ENCODE measurements at regions not wholly inside any gene's neighbourhood (a gene's known extent, or its start where the extent isn't known, plus 50 kb on each side); places are given as distances from the start of the nearest gene placed in this dataset.

DNA sequence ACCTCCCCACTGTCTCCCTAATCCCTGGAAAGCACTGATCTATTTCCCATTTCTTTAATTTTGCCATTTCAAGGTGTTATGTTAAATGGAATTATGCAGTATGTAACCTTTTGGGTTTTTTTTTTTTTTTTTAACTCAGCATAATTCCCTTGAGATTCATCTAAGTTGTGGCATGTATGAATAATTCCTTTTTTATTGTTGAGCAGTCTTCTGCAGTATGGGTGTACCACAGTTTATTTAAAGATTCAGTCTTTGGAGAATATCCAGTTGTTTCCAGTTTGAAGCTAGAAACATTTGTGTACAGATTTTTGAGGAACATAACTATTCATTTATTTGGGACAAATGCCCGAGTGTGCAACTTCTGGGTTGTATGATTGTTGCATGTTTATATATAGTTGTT lies 162.2 kb upstream of the FAM78B start:
- H3K18ac ChIP-seq (ENCODE audit: extremely low read depth, low read length): no peak overlapping the region
- H3K23me2 ChIP-seq (ENCODE audit: low read depth, low read length): no peaks in the 10 kb centered on the region
- no peak overlapping the region for H2AFZ ChIP-seq (ENCODE audit: low read length)
- H2BK5ac ChIP-seq (ENCODE audit: low read depth, low read length): no peak overlapping the region
- no peaks in the 10 kb centered on the region for H3K36me3 ChIP-seq (ENCODE audit: control insufficient read depth in 2 of 4, insufficient read depth in 4 of 4, low read length in 3 of 4)
- H3K27ac ChIP-seq (ENCODE audit: low read depth, low read length): no peak overlapping the region
- H3K4me1 ChIP-seq (replicated peaks in 1 of 4; ENCODE audit: control insufficient read depth in 3 of 4, insufficient read depth in 4 of 4, low read length in 3 of 4): no peaks in the 10 kb centered on the region; a peak in 1 of 7 replicates
- no peak for FAIRE-seq
- no peak overlapping the region for H3K4ac ChIP-seq (replicated peaks; ENCODE audit: insufficient read length, low read depth, low read length)
- WGBS, 2 experiments (ENCODE audit: extremely low coverage in 1 of 2, insufficient coverage in 1 of 2, insufficient read length in 1 of 2, insufficient replicate concordance in 2 of 2, low coverage in 1 of 2, low lambda C conversion rate in 2 of 2, missing lambda C conversion rate in 1 of 2): 94% methylated on average over 1 of the region's 1 CpG; no CpG with 5 or more reads in 1 of the 2 experiments
- no peak overlapping the region for H3K23ac ChIP-seq (ENCODE audit: insufficient read length)
- H4K5ac ChIP-seq (ENCODE audit: insufficient read length, low read depth, low read length): no peak overlapping the region
- no peak overlapping the region for H2BK120ac ChIP-seq (replicated peaks; ENCODE audit: low read depth, low read length)
- no peak overlapping the region for H2BK15ac ChIP-seq (ENCODE audit: low read length)
- no peak overlapping the region for H4K8ac ChIP-seq (ENCODE audit: extremely low read depth, insufficient read depth, low read length)
- POLR2A ChIA-PET (ENCODE audit: partially characterized antibody): no interaction called here
- no peaks in the 10 kb centered on the region for H4K20me1 ChIP-seq (replicated peaks in 1 of 2; ENCODE audit: control insufficient read depth in 1 of 2, insufficient read depth in 2 of 2, low read length in 2 of 2)
- no peak overlapping the region for H2BK20ac ChIP-seq (ENCODE audit: low read length)
- H3K9me3 ChIP-seq (ENCODE audit: insufficient read depth in 2 of 2, low read depth in 1 of 2, low read length in 1 of 2): no peaks in the 10 kb centered on the region
- H3K9ac ChIP-seq (replicated peaks in 1 of 4; ENCODE audit: extremely low read depth in 1 of 4, low read depth in 3 of 4, low read length in 3 of 4): no peak overlapping the region
- no peaks in the 10 kb centered on the region for H3K27me3 ChIP-seq (replicated peaks in 1 of 4; ENCODE audit: control insufficient read depth in 3 of 4, extremely low read depth in 1 of 4, insufficient read depth in 3 of 4, low read length in 3 of 4)
- no peak overlapping the region for H3K4me2 ChIP-seq (ENCODE audit: insufficient read depth in 1 of 2, low read depth in 2 of 2, low read length in 2 of 2)
- TF ChIP-seq GTF2F1 (IDR thresholded peaks at IDR 0.05; ENCODE audit: borderline replicate concordance, low read depth, low read length) (no peak), MAFK (IDR thresholded peaks at IDR 0.05; ENCODE audit: low read depth, low read length) (no peak), SAP30 (IDR thresholded peaks at IDR 0.05; ENCODE audit: insufficient read depth, insufficient replicate concordance, low read length) (no peak), ASH2L (IDR thresholded peaks at IDR 0.05; ENCODE audit: low read length) (no peak), PHF8 (conservative IDR thresholded peaks at IDR 0.05; ENCODE audit: low read depth, low read length) (no peak), SUZ12 (IDR thresholded peaks at IDR 0.05; ENCODE audit: low read length) (no peak), HDAC2 (IDR thresholded peaks at IDR 0.05; ENCODE audit: borderline replicate concordance in 1 of 2, low read depth in 2 of 2, low read length in 2 of 2) (no peak), NRF1 (IDR thresholded peaks at IDR 0.05; ENCODE audit: low read depth, low read length) (no peak), KDM4A (IDR thresholded peaks at IDR 0.05; ENCODE audit: low read depth, low read length, severe bottlenecking) (no peak), YY1 (IDR thresholded peaks at IDR 0.05; ENCODE audit: low read depth, low read length) (no peak), SRF (IDR thresholded peaks at IDR 0.05; ENCODE audit: low read depth, low read length) (no peak), ZNF274 (IDR thresholded peaks at IDR 0.05; ENCODE audit: borderline replicate concordance, extremely low read depth, low read length) (no peak)
- TF ChIP-seq, protein P1, sequence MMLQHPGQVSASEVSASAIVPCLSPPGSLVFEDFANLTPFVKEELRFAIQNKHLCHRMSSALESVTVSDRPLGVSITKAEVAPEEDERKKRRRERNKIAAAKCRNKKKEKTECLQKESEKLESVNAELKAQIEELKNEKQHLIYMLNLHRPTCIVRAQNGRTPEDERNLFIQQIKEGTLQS (IDR thresholded peaks at IDR 0.05; ENCODE audit: insufficient read depth, low read depth, low read length): no peak
- no peaks in the 10 kb centered on the region for H3K79me1 ChIP-seq (ENCODE audit: low read depth, low read length)
- no peak overlapping the region for H3K14ac ChIP-seq (ENCODE audit: insufficient read length)
- H3K4me3 ChIP-seq (ENCODE audit: extremely low read depth in 1 of 4, insufficient read depth in 2 of 4, low read depth in 3 of 4, low read length in 4 of 4): no peak overlapping the region
- no peak overlapping the region for H2AK5ac ChIP-seq (ENCODE audit: low read depth, low read length)
- no peaks in the 10 kb centered on the region for H3K79me2 ChIP-seq (ENCODE audit: control insufficient read depth in 1 of 2, insufficient read depth in 2 of 2, low read length in 2 of 2)
- no peak overlapping the region for H4K91ac ChIP-seq (replicated peaks; ENCODE audit: insufficient read length, low read length)
- H3K56ac ChIP-seq (replicated peaks; ENCODE audit: insufficient read length, low read depth, low read length): no peak overlapping the region
- no peak overlapping the region for H2BK12ac ChIP-seq (ENCODE audit: low read depth, low read length)
- CTCF ChIA-PET (ENCODE audit: partially characterized antibody): interaction anchor here (1.1 kb wide), 1 partner anchor 12 kb away, joined by 3 read pairs; no protein-coding TSS in a partner anchor
- DNase-seq (ENCODE audit: low read depth in 1 of 2, low spot score in 2 of 2): no peak

All from H1 (cell line).